HG03066 (cell line): ENCODE measurements at regions not wholly inside any gene's neighbourhood (a gene's known extent, or its start where the extent isn't known, plus 50 kb on each side); places are given as distances from the start of the nearest gene placed in this dataset.

Experiments used
- ATAC-seq: cut with Tn5 transposase; IDR thresholded peaks from one replicate; pipeline ENCODE4 v1.9.1; 2021; ENCODE audit warnings: low read depth; ENCODE audit not compliant: unreplicated experiment

DNA sequence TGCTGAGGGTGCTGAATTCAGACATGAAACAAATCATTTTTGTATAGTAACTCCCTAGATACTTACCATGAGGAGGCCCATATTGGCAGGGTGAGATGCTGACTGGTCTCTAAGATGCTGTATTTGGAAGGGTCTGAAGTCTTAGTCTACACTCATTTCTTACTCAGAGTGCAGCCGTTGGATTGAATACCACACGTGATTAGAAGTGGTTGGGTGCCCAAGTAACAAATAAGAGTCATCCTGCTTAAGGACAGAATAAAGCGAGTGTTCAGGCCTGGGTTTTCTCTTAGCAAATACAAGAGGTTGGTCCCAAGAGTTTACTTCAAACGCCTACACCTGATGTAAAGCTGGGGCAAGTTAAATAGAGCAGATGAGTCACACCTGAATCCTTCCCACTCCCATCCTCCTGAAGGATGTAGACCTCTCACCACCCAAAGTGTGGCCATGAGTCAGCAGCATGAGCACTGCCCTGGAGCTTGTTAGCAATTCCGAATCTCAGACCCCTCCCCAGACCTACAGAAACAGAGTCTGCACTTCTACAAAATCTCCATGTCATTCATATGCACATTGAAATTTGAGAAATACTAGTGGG, 284.6 kb upstream of the CDH5 start:
- ATAC-seq = no peak

DNA sequence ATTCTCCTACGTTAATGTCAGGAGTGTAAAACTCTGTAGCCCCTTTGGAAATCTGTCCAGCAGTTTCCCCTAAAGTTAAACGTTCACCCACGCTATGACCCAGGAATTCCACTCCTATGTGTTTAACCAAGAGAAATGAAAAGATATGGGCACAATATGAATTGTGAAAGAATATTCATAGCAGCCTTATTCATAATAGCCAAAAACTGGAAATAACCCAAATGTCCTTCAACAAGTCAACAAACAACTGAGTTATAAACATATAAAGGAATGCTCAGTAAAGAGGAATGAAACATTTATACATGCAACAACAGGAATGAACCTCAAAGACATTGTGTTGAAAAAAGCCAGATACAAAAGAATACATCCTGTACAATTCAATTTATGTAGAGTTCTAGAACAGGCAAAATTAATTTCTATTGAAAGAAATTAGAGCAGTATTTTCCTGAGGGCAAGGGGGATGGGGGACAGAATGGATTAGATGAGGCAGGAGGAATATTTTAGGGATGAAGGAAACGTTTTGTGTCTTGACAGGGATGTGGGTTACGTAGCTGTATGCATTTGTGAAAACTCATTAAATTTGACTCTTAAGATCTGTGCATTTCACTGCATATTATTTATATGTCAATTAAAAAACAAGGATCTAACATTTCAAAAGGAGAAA, 286.7 kb upstream of the CDH5 start:
- no peak for ATAC-seq

DNA sequence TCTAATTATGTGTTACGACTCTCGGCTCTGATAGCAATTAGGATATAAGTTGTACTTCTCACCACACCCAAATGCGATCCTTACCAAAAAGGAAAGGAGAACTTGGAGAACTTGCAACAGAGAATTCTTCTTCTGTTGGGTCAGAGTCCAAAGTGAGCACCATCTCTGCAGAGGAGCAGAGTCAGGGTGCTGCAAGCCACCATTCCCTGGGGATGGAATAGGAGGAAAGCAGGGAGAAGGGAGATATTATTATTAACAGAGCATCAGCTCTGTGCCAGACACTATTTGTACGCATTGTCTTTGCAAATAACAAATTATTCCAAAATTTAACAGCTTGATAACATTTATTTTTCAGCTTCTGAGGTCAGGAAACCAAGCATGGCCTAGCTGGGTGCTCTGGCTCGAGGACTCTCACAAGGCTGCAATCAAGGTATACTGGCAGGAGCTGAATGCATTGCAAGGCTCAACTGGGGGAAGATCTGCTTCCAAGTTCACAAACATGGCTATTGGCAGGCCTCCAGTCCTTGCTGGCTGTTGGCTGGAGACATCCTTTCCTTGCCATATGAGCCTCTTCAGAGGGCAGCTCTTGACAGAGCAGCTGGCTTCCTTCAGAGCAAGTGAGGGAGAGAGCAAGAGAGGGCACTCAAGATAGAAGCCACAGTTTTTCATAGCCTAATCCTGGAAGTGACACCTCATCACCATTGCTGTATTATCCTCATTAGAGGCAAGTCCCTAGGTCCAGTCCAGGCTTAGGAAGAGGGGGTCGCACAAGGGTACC, 296.2 kb upstream of the CDH5 start:
- no peak for ATAC-seq

DNA sequence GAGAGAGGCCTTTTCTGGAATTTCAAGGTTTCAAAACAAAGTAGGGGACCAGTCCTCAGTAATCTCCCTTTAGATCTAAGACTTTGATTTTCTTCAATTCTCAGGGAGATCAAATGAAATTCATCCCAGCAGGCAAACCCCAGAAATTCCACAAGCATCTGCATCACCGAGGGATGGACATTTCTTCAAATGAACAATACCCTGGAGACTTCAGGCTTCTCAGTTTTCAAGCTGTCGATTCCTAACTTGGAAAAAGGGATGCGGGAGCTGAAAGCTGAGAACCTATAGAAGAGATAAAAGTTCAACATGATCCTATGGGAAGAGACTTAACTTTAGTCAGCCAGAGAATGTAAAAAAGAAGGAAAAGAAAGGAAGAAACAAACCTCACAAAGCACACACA, 296.9 kb upstream of the CDH5 start:
- no peak for ATAC-seq

DNA sequence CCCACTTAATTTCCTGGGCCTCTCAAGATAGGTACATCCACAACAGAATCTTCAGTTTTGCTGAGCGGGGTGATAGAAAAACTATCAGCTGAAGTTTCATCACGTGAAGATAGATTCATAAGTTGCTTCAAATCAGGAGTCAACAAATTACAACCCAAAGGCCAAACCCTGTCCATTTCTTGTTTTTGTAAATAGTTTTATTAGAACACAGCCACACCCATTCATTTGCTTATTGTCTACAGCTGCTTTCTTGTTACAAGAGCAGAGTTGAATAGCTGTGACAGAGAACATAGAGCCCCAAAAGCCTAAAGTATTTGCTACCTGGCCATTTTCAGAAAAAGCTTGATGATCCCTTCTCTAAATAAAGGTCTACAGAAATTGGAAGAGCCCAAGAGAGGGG, 300.1 kb upstream of the CDH5 start:
- no peak for ATAC-seq

DNA sequence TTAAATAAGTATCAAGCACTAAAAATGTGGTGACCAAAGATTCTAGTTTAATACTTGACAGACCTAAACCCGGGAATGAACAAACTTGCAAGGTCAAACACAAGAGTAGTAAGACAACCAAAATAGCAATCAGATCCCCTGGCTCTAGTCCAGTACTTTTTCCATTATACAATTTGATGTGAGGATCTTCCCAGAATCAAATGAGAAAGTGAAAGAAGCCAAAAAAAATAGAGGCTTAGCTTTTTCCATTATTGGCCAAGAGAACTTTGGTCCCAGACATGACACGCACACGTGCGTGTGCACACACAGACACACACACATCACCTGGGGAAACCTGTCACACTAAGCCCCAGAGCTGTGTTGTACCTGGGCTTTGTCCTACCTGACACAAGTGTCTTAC, 300.6 kb upstream of the CDH5 start:
- no peak for ATAC-seq

DNA sequence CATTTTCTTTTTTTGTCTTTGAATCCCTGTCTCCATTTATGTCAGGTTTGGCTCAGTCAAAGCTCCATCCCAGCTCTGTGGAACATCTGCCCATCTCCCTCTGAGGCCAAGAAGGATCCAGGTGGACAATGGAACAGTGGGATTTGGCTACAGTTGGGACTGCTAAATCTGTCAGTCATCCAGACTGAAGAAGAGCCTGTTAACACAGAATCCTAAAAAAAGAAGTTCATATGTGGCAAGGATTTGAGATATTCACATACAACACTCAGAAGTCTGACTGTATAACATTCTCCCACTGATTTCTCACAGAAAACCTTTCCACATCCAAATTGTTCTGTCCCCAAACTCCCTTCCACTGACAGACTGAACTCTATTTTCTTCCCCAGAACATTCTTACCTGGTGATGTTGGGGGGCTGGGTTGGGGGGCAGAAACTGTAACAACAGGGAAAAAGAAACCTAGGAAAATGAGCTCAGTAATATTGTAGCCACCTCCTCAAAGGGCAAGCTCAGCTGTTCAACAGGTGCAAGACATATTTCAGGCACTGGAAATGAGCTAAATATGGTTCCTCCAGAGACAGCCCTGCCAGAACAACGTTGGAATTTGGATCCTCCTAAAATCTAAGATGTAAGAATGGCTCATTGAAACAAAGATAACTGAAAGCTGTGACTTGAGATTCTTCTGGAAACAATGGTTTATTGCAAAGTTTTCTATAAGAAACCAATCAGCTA, 301.5 kb upstream of the CDH5 start:
- ATAC-seq = no peak

DNA sequence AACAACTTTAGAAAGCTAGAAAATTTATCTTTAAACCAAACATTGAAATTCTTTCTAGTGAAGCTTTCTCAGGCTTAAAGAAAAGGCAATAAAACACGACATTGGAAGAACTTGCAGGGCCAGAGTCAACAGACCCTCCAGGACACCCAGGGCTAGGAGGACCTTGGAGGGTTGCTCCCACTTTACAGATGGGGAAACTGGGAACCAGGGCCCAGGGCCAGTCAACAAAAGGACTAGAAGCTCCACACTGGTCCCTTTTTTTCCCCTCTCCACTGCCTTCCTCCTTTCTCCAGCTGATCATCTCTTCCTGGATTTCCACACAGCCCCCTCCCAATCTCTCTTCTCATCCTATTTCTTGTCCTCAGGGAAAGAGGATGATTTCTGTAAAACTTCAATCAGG, 307.7 kb upstream of the CDH5 start:
- no peak for ATAC-seq

DNA sequence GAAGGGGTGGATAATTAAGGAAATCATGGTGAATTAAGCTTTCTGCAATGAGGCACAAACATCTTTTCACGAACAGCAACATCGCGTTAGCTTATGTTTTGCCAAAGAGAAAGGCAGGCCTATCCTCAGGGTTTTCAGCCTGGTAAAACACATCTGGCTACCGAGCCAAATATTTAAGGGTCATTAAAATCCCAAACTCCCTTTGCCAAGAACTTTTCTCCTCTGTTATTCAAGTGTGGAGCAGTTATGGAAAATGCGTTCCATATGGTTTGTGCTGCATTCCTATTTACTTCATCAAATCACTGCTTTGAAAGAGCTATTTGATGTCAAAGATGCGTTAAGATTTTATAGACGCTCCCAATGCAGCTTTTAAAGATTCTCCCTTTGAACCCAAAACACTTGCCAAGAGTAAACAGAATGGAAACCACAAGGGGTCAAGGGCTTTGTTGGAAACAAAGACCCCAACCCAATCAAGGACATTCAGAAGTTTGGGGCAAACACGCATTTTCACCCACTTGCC, 308.3 kb upstream of the CDH5 start:
- ATAC-seq = no peak

DNA sequence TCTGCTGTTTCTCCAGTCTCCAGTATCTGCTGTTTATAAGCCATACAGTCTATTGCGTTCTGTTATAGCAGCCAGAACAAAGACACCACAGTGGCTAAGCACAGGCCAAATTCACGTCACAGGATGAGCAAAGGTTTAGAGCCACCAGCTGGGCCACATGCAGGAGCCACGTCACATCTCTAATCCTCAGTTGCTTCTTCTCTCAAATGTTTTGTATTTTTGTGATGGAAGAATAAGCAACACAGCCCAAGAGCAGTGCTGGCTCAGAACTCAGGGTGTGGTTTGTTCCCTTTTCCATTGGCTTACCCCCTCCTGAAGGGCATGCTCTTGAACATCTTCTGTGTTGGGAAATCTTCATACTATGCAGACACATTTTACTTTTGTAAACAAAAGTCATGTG, 309.4 kb upstream of the CDH5 start:
- ATAC-seq = no peak

DNA sequence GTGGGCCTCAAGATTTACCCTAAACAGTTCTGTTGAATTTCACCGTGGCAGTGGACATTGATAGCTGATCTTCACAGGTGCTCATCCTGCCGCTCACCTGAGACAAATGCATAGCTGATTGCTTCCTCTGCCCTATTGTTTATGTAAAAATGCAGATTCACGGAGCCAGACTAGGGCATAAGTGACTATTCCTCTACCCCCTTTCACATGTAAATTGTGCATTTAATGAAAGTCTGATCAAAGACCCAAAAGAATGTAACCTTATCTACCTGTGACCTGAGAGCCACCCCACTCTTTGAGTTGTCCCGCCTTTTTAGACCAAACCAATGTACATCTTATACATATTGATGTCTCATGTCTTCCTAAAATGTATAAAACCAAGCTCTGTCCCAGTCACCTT, 312.4 kb upstream of the CDH5 start:
- no peak for ATAC-seq

DNA sequence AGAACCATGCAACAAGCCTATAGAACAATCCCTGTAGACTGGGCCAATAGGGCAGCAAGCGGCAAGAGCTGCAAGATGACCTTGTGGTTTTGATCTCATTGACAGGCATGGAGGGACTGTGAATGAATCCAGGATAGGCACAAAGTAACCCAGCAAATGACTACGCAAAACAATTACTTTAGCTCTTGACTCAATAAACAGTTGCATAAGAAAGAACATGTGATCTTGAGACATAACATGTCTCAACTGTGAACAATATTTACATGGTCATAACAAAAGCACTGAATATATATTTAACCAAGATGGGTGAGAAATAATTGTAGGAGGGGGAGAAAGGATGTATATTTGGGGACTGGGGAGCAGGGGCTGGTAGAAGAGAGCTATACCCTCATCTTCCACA, 313.7 kb upstream of the CDH5 start:
- ATAC-seq = no peak

DNA sequence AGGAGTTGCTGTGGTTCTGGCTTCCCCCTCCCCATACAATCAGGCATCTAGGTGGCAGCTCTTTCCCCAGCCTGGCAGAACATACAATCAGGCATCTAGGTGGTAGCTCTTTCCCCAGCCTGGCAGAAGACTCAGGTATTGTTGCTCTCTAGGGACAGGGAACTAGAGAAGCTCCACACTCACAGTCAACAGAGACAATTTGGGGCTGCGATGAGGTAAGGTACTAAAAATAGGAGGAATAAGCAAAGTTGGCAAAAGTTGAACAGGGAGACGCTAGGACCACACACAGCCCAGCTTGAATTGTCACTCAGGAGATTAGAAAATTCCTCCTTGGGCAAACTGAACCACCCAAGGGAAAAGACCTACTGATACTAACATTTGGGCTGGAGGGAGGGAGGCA, 315.5 kb upstream of the CDH5 start:
- no peak for ATAC-seq

DNA sequence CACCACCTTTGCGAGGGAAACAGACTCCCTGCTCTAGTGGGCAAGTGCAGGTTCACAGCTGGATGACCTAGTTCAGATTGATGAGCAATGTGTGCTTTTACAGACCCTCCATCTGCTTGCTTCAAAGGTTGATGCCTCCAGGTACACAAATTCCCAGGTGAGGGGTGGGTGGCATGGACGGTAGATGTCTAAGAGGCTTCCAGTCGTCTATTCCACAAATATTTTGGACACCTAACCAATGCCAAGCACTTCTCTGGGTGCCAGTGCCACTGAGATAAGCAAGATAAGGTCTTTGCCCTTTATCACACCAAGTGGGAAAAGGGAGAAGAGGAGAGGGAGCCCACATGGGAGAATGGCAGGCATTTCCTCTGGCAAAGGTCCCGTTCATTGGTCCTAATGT, 316.6 kb upstream of the CDH5 start:
- no peak for ATAC-seq

DNA sequence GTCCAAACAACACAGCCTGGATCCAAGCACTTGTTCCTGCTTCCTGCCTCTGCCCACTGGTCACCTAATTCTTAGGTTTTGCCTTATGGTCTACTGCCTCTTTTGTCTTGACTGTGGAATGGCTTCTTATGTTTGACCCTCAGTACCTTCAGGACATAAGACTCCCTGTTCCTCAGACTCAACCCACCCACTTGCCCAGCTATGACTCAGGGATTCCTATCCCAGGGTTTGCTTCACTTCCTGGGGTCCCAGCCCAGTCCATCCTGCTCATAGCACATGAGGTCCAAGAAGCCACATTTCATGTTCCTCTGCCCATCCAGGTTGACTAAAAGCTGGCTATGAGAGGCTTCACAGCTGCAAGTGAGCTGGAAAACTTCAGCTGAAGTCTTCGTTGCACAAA, 320.9 kb upstream of the CDH5 start:
- ATAC-seq = no peak

DNA sequence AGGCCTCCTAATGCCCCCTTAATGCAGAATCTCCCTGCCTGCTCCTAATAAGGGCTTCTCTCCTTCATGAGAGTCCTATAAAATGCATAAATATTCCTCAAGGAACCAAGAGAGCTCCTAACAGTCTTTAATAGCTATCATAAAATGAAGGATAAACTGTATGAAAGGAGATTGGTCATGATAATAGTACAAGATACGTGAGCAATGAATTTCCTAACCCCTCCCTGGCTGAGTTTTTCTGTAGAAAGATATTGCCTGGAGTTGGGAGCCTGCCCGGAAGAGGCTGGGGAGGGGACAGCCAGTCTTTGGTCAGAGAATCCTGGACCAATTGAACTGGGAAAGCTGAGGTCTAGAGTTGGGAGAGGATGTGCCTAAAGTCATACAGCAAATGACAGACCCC, 321.9 kb upstream of the CDH5 start:
- no peak for ATAC-seq

DNA sequence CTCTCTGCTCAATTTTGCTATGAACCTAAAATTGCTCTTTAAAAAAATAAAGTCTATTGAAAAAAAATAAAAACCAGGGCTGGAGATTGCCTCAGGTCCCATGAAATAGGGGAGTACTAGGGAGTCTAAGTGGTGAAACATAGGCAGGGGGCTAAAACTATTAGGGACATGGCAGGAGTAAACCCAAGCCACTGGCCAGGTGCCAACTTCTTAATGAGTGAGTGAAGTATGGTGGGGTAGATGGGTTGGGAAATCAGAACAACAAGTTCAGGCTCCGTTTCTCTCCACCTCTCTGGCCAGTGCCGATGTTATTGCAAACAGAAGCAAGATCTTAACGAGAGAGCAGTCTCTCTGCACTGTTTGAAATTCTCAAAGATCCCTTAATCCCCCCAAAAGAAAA, 322.4 kb upstream of the CDH5 start:
- no peak for ATAC-seq

DNA sequence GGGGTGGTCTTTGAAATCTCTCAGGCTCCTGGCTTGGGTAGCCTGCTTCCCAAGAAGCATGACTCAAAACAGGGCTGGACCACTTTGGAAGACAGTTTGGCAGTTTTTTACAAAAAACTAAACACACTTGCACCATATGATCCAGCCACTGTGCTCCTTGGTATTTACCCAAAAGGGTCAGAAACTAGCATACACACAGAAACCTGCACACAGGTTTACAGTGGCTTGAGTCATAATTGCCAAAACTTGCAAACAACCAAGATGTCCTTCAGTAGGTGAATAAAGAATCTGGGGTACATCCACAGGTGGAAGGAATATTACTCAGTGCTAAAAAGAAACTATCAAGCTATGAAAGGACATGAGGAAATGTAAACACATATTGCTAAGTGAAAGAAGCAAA, 323.2 kb upstream of the CDH5 start:
- ATAC-seq = no peak

DNA sequence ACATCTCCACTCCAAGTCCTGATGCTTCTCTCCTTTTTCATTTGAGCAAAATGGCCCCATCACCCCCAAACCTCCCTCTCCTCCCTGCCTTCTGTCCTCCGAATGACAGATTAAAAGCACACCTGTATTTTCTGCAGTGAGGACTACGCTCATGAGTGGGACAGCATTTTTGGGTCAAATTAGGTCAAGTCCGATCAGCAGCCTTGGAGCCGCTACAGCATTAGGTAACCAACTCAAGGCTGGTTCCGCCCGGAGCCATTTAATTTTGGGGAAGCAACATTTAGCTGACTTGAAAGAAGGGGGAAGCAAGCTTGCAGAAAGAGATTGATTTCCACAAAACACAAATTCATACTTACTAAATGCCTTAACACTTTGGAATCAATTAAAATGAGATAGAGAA, 324.1 kb upstream of the CDH5 start:
- ATAC-seq = no peak

DNA sequence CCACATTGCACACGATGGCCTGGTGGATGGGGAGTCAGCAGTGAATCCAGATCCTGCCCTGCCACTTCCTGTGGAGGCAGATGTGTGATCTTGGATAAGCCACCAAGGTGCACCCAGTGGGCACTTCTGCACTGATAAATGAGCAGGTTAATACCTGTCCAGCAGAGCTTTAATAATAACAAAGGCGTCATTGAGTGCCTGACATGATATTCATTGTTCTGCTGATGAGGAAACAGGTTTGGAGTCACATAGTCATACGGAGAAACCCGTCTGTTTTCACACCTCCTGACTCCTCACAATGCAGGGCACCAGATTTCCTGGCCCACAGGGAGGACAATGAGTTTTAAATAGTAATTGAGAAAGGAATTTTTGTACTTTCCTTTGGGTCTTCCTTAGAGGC, 324.6 kb upstream of the CDH5 start:
- no peak for ATAC-seq

DNA sequence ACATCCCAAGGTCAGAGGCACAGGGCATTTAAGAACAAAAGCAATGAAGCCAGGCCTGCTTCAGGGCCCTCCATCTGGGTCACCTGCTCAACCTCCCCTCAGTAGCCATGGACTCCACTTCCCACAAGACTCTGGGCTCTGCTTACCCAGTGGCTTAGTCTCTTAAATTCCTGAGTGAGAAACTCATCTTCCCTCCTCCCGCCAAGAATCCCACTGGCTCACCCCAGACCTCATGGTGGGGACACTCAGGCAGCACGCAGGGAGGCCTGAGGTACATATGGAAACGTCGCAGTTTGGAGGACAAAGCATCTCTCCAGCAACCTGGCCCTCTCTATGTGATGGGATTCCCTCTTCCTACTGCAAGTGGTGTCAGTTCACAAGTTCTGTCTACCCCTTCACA, 326.7 kb upstream of the CDH5 start:
- no peak for ATAC-seq
